ENCODE measurements at regions not wholly inside any gene's neighbourhood (a gene's known extent, or its start where the extent isn't known, plus 50 kb on each side); places are given as distances from the start of the nearest gene placed in this dataset.

- TF ChIP-seq POLR2A (IDR thresholded peaks at IDR 0.05; ENCODE audit: low read length) (no peak), GATA1 (IDR thresholded peaks at IDR 0.05; ENCODE audit: low read depth, low read length) (no peak)
Observed at GRCh38 chr12:88865537-88865936, 285.3 kb upstream of the KITLG start.
